ENCODE measurements at regions not wholly inside any gene's neighbourhood (a gene's known extent, or its start where the extent isn't known, plus 50 kb on each side); places are given as distances from the start of the nearest gene placed in this dataset.

- intact Hi-C loops (cut with DNase I): no loop called here
- H3K9me3 ChIP-seq: no peaks in the 10 kb centered on the region
- H3K27ac ChIP-seq: no peak overlapping the region
- H3K27me3 ChIP-seq: no peaks in the 10 kb centered on the region
- no peak overlapping the region for H3K4me3 ChIP-seq
- no peaks in the 10 kb centered on the region for H3K4me1 ChIP-seq (ENCODE audit: insufficient read depth)
- no peaks in the 10 kb centered on the region for H3K36me3 ChIP-seq
- DNase-seq: peak in 2 of 5 donors; percentile 0 to 26
- TF ChIP-seq EP300 (IDR thresholded peaks at IDR 0.05) (no peak), POLR2A (IDR thresholded peaks at IDR 0.05) (no peak), CTCF (IDR thresholded peaks at IDR 0.05) (no peak)
- WGBS, 3 donors: 60 to 63% (median 62%) methylated on average over 26 of the region's 26 CpGs
Measured at GRCh38 chr10:131846240-131847101, 54.3 kb upstream of the PPP2R2D start.

GRCh38 chr10:131847241-131847783 is 53.5 kb upstream of the PPP2R2D start:
- TF ChIP-seq POLR2A (IDR thresholded peaks at IDR 0.05) (no peak), CTCF (IDR thresholded peaks at IDR 0.05) (no peak), EP300 (IDR thresholded peaks at IDR 0.05) (no peak)
- no peak overlapping the region for H3K4me3 ChIP-seq
- H3K9me3 ChIP-seq: no peaks in the 10 kb centered on the region
- H3K36me3 ChIP-seq: no peaks in the 10 kb centered on the region
- H3K4me1 ChIP-seq (ENCODE audit: insufficient read depth): no peaks in the 10 kb centered on the region
- 76 to 80% (median 76%) methylated on average over 25 of the region's 25 CpGs for WGBS, 3 donors
- intact Hi-C loops (cut with DNase I): no loop called here
- no peak overlapping the region for H3K27ac ChIP-seq
- DNase-seq: peak in 1 of 5 donors; percentile 11
- no peaks in the 10 kb centered on the region for H3K27me3 ChIP-seq

GRCh38 chr10:131848296-131848695 is 52.5 kb upstream of the PPP2R2D start:
- H3K27me3 ChIP-seq: no peaks in the 10 kb centered on the region
- 80 to 87% (median 83%) methylated on average over 9 to 11 of the region's 11 CpGs for WGBS, 3 donors
- H3K36me3 ChIP-seq: no peaks in the 10 kb centered on the region
- no peaks in the 10 kb centered on the region for H3K4me1 ChIP-seq (ENCODE audit: insufficient read depth)
- H3K4me3 ChIP-seq: no peak overlapping the region
- H3K27ac ChIP-seq: no peak overlapping the region
- peak in 1 of 5 donors; percentile 17 for DNase-seq
- intact Hi-C loops (cut with DNase I): no loop called here
- H3K9me3 ChIP-seq: no peaks in the 10 kb centered on the region
- TF ChIP-seq EP300 (IDR thresholded peaks at IDR 0.05) (no peak), POLR2A (IDR thresholded peaks at IDR 0.05) (no peak), CTCF (IDR thresholded peaks at IDR 0.05) (no peak)

GRCh38 chr10:131848741-131849590 is 51.8 kb upstream of the PPP2R2D start:
- H3K27me3 ChIP-seq: no peaks in the 10 kb centered on the region
- WGBS, 3 donors: 86 to 88% (median 87%) methylated on average over 39 of the region's 39 CpGs
- intact Hi-C loops (cut with DNase I): no loop called here

More at GRCh38 chr10:131848741-131849590, 51.8 kb upstream of the PPP2R2D start:
- H3K4me3 ChIP-seq: no peak overlapping the region
- DNase-seq: peak in 1 of 5 donors; percentile 14
- TF ChIP-seq EP300 (IDR thresholded peaks at IDR 0.05) (no peak), POLR2A (IDR thresholded peaks at IDR 0.05) (no peak), CTCF (IDR thresholded peaks at IDR 0.05) (no peak)
- H3K27ac ChIP-seq: no peak overlapping the region
- no peaks in the 10 kb centered on the region for H3K36me3 ChIP-seq
- no peaks in the 10 kb centered on the region for H3K9me3 ChIP-seq
- H3K4me1 ChIP-seq (ENCODE audit: insufficient read depth): no peaks in the 10 kb centered on the region
